Keratinocyte (primary cell): ENCODE measurements at regions not wholly inside any gene's neighbourhood (a gene's known extent, or its start where the extent isn't known, plus 50 kb on each side); places are given as distances from the start of the nearest gene placed in this dataset.

Experiments used
- DNase-seq: peaks from one replicate; pipeline ENCODE4 v3.0.0-alpha.2; 2011; ENCODE audit warnings: low read depth, missing footprints, low spot score
- FAIRE-seq: peaks from 2 replicates; lab custom pipeline; 2011; peaks lifted over from hg19 to GRCh38; lab: Jason Lieb, UNC
- H2AFZ ChIP-seq: 2 replicates; pipeline ENCODE4 v1.6.0; 2012; ENCODE audit warnings: low read length, control low read depth, inconsistent platforms; ENCODE audit not compliant: control insufficient read depth
- H3K27ac ChIP-seq: 2 replicates; pipeline ENCODE4 v1.5.1; 2011; ENCODE audit warnings: low read length; ENCODE audit not compliant: control insufficient read depth, insufficient read depth
- H3K27me3 ChIP-seq: 3 replicates; pipeline ENCODE4 v1.6.0; 2011; ENCODE audit warnings: low read length; ENCODE audit not compliant: control insufficient read depth, insufficient read depth; ENCODE audit errors: extremely low read depth
- H3K36me3 ChIP-seq, 2 experiments: 2 replicates in 1 of 2; 3 replicates in 1 of 2; pipeline ENCODE4 v1.5.1; 2011; ENCODE audit warnings: low read length in 2 of 2, mild to moderate bottlenecking in 1 of 2; ENCODE audit not compliant: control insufficient read depth in 2 of 2, insufficient read depth in 2 of 2; ENCODE audit errors: extremely low read depth in 1 of 2
- H3K4me1 ChIP-seq: 3 replicates; pipeline ENCODE4 v1.5.1; 2011; ENCODE audit warnings: low read length; ENCODE audit not compliant: control insufficient read depth, insufficient read depth; ENCODE audit errors: extremely low read depth
- H3K4me2 ChIP-seq: 3 replicates; pipeline ENCODE4 v1.6.0; 2011; ENCODE audit warnings: low read depth, low read length; ENCODE audit not compliant: control insufficient read depth, insufficient read depth; ENCODE audit errors: extremely low read depth
- H3K4me3 ChIP-seq, 3 experiments: fragments of 200-600 bp in 1 of 3; sonication (generic) in 1 of 3; 2 replicates in 2 of 3; 3 replicates in 1 of 3; pipeline ENCODE4 v1.5.1; 2011 to 2016; ENCODE audit warnings: low read length in 3 of 3, mild to moderate bottlenecking in 3 of 3, control low read depth in 2 of 3, inconsistent platforms in 1 of 3, low read depth in 1 of 3, mixed read lengths in 1 of 3, mixed run types in 1 of 3, moderate library complexity in 1 of 3; ENCODE audit not compliant: control insufficient read depth in 2 of 3, insufficient read depth in 2 of 3; ENCODE audit errors: extremely low read depth in 1 of 3
- H3K79me2 ChIP-seq: 2 replicates; pipeline ENCODE4 v1.6.0; 2012; ENCODE audit warnings: low read length; ENCODE audit not compliant: control insufficient read depth, insufficient read depth
- H3K9ac ChIP-seq: 3 replicates; pipeline ENCODE4 v1.6.0; 2011; ENCODE audit warnings: low read length; ENCODE audit not compliant: control insufficient read depth, insufficient read depth; ENCODE audit errors: extremely low read depth
- H3K9me1 ChIP-seq: 3 replicates; pipeline ENCODE4 v1.6.0; 2011; ENCODE audit warnings: low read length; ENCODE audit not compliant: control insufficient read depth, insufficient read depth; ENCODE audit errors: extremely low read depth
- H3K9me3 ChIP-seq: 2 replicates; pipeline ENCODE4 v1.5.1; 2012; ENCODE audit warnings: low read depth, low read length; ENCODE audit not compliant: control insufficient read depth
- H4K20me1 ChIP-seq: 3 replicates; pipeline ENCODE4 v1.6.0; 2011; ENCODE audit warnings: low read length; ENCODE audit not compliant: control insufficient read depth, insufficient read depth; ENCODE audit errors: extremely low read depth
- EZH2 ChIP-seq: IDR thresholded peaks from one replicate; pipeline ENCODE4 v1.6.1; 2012; ENCODE audit warnings: inconsistent platforms, mild to moderate bottlenecking, low read length, moderate library complexity
- dilution Hi-C: fragments of 300-500 bp; cut with MboI; formaldehyde crosslinking; loops from one replicate; pipeline ENCODE4 v1.7.0; 2020; ENCODE audit warnings: low sequenced_read_pairs; ENCODE audit not compliant: extremely low pct_ligation_motif_present
- TF ChIP-seq, protein P1 (sequence below), 3 experiments: IDR thresholded peaks in 1 of 3; conservative IDR thresholded peaks in 1 of 3; optimal IDR thresholded peaks in 1 of 3; 2 replicates in 2 of 3; 3 replicates in 1 of 3; pipeline versions ENCODE3 to v1.5.1; 2011; ENCODE audit warnings: low read length in 3 of 3, mild to moderate bottlenecking in 3 of 3, moderate library complexity in 2 of 3, control low read depth in 1 of 3, inconsistent platforms in 1 of 3; ENCODE audit not compliant: insufficient read depth in 2 of 3; ENCODE audit errors: extremely low read depth in 1 of 3

DNA sequence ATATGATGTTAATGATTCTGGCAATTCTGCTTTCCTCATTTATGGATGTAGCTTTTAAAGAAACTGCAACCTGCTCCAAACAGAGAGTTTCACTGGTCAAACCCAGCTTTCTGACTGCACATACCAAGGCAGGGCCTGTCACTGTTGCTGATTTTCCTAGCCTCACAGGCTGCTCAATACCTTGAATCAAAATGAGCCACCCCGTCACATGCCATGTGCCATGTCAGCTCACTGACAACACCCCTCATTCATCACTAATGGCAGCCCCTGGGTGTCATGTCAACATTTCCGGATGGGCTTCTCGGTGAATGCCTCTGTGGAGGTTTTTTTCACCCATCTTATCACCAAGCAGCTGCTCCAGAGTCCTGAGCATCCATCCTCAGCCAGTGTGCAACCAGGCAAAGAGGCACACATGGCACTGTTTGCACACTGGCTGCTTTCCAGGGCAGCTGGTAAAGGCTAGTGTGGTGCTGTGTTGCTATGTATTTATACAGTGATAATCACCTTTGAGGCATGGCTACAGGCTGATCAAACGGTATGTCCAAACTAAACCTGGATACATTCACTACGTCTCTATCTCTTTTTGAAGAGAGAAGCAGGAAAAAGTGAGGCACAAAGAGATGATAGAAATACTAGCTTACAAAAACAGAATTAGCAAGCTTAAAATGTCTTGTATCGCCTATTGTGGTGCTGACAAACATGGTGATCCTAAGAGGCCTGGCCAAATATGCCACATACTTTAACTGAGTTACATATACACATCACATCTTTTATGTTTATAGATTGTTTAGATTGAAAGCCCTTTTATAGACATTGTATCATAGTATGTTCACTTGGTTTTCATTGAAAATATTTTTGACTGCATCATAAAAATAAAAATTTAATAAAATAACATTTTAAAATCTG is 94.6 kb upstream of the INPP4B start:
- Histone ChIP-seq H2AFZ (no peak overlapping the region), H3K9ac (no peak overlapping the region), H3K9me3 (no peaks in the 10 kb centered on the region), H3K9me1 (no peaks in the 10 kb centered on the region), H3K4me2 (no peak overlapping the region), H3K4me1 (no peaks in the 10 kb centered on the region), H4K20me1 (no peaks in the 10 kb centered on the region), H3K27me3 (no peaks in the 10 kb centered on the region), H3K36me3 (no peaks in the 10 kb centered on the region), H3K79me2 (no peaks in the 10 kb centered on the region), H3K4me3 (no peak overlapping the region), H3K27ac (no peak overlapping the region)
- FAIRE-seq, result no peak
- TF ChIP-seq EZH2, result no peak
- TF ChIP-seq, protein P1, sequence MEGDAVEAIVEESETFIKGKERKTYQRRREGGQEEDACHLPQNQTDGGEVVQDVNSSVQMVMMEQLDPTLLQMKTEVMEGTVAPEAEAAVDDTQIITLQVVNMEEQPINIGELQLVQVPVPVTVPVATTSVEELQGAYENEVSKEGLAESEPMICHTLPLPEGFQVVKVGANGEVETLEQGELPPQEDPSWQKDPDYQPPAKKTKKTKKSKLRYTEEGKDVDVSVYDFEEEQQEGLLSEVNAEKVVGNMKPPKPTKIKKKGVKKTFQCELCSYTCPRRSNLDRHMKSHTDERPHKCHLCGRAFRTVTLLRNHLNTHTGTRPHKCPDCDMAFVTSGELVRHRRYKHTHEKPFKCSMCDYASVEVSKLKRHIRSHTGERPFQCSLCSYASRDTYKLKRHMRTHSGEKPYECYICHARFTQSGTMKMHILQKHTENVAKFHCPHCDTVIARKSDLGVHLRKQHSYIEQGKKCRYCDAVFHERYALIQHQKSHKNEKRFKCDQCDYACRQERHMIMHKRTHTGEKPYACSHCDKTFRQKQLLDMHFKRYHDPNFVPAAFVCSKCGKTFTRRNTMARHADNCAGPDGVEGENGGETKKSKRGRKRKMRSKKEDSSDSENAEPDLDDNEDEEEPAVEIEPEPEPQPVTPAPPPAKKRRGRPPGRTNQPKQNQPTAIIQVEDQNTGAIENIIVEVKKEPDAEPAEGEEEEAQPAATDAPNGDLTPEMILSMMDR (optimal IDR thresholded peaks at IDR 0.05 in 1 of 3, IDR thresholded peaks at IDR 0.05 in 1 of 3, conservative IDR thresholded peaks at IDR 0.05 in 1 of 3; ENCODE audit: extremely low read depth in 1 of 3, insufficient read depth in 2 of 3, low read length in 3 of 3), result no peak
- dilution Hi-C loops, result no loop called here
- no peak for DNase-seq

DNA sequence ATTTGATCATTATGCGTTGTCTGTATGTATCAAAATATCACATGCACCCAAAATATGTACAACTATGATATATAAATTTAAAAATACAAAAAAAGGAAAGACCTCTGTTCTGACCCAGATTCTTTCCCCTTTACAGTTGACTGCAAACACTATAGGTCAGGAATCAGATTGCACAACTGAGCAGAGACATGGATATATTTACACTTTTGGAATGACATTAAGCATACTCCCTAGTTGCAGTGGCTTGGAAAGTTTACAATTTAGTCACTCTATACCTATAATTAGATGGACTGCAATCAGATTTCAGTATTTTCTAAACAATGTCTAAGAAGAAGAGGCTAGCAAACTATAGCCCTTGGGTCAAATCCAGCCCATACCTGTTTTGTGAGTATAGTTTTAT is 98.5 kb upstream of the INPP4B start:
- dilution Hi-C loops, result no loop called here
- DNase-seq (no peak), FAIRE-seq (no peak)
- Histone ChIP-seq H3K4me3 (no peak overlapping the region), H3K27me3 (no peaks in the 10 kb centered on the region), H3K27ac (no peak overlapping the region), H3K79me2 (no peaks in the 10 kb centered on the region), H3K4me1 (no peaks in the 10 kb centered on the region), H4K20me1 (no peaks in the 10 kb centered on the region), H3K9me1 (no peaks in the 10 kb centered on the region), H2AFZ (no peak overlapping the region), H3K9ac (no peak overlapping the region), H3K36me3 (no peaks in the 10 kb centered on the region), H3K4me2 (no peak overlapping the region), H3K9me3 (no peaks in the 10 kb centered on the region)
- TF ChIP-seq, protein P1 (optimal IDR thresholded peaks at IDR 0.05 in 1 of 3, IDR thresholded peaks at IDR 0.05 in 1 of 3, conservative IDR thresholded peaks at IDR 0.05 in 1 of 3; ENCODE audit: extremely low read depth in 1 of 3, insufficient read depth in 2 of 3, low read length in 3 of 3), result no peak
- TF ChIP-seq EZH2, result no peak
